ENCODE measurements at regions not wholly inside any gene's neighbourhood (a gene's known extent, or its start where the extent isn't known, plus 50 kb on each side); places are given as distances from the start of the nearest gene placed in this dataset.

DNA sequence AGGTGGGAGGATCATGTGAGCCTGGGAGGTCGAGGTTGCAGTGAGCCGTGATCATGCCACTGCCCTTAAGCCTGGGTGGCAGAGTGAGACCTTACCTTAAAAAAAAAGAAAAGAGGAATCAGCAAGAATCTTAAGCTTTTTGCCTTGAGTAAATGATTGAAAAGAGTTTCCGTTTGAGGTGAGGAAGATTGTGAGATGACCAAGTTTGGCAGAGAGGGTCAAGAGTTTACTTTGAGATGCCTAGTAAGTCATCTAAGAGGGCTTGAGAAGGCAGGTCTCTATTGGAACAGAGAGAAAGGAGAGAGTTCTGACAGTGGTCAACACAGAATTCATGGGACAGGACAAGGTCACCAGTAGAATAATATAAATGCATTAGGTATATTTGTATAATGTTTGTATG is 572.1 kb downstream of the TLE4 start (continued):
- TF ChIP-seq IFI16 (CRISPR knock-in tag; IDR thresholded peaks at IDR 0.05): no peak
- no peak for TF ChIP-seq ZNF785 (CRISPR knock-in tag; IDR thresholded peaks at IDR 0.05)
- TF ChIP-seq, protein P1, sequence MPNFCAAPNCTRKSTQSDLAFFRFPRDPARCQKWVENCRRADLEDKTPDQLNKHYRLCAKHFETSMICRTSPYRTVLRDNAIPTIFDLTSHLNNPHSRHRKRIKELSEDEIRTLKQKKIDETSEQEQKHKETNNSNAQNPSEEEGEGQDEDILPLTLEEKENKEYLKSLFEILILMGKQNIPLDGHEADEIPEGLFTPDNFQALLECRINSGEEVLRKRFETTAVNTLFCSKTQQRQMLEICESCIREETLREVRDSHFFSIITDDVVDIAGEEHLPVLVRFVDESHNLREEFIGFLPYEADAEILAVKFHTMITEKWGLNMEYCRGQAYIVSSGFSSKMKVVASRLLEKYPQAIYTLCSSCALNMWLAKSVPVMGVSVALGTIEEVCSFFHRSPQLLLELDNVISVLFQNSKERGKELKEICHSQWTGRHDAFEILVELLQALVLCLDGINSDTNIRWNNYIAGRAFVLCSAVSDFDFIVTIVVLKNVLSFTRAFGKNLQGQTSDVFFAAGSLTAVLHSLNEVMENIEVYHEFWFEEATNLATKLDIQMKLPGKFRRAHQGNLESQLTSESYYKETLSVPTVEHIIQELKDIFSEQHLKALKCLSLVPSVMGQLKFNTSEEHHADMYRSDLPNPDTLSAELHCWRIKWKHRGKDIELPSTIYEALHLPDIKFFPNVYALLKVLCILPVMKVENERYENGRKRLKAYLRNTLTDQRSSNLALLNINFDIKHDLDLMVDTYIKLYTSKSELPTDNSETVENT (CRISPR knock-in tag; IDR thresholded peaks at IDR 0.05): no peak
- TF ChIP-seq NCOA6 (IDR thresholded peaks at IDR 0.05): no peak
- TF ChIP-seq NR2F6 (CRISPR knock-in tag; IDR thresholded peaks at IDR 0.05): no peak
- no peak for TF ChIP-seq ZNF76 (CRISPR knock-in tag; IDR thresholded peaks at IDR 0.05; ENCODE audit: borderline replicate concordance)
- no peak for TF ChIP-seq SMARCC2 (IDR thresholded peaks at IDR 0.05; ENCODE audit: low read depth)
- no peak for TF ChIP-seq BMI1 (IDR thresholded peaks at IDR 0.05; ENCODE audit: low read length)
- no peak for TF ChIP-seq ZNF507 (tag; conservative IDR thresholded peaks at IDR 0.05)
- TF ChIP-seq, protein P2, sequence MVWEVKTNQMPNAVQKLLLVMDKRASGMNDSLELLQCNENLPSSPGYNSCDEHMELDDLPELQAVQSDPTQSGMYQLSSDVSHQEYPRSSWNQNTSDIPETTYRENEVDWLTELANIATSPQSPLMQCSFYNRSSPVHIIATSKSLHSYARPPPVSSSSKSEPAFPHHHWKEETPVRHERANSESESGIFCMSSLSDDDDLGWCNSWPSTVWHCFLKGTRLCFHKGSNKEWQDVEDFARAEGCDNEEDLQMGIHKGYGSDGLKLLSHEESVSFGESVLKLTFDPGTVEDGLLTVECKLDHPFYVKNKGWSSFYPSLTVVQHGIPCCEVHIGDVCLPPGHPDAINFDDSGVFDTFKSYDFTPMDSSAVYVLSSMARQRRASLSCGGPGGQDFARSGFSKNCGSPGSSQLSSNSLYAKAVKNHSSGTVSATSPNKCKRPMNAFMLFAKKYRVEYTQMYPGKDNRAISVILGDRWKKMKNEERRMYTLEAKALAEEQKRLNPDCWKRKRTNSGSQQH (CRISPR knock-in tag; IDR thresholded peaks at IDR 0.05): no peak
- no peak for TF ChIP-seq SAFB (IDR thresholded peaks at IDR 0.05; ENCODE audit: borderline replicate concordance, low read depth, low read length)
- TF ChIP-seq ZNF445 (CRISPR knock-in tag; IDR thresholded peaks at IDR 0.05; ENCODE audit: low read depth): no peak
- no peak for TF ChIP-seq HDAC3 (IDR thresholded peaks at IDR 0.05; ENCODE audit: borderline replicate concordance, partially characterized antibody)
- TF ChIP-seq TAL1 (IDR thresholded peaks at IDR 0.05): no peak
- no peak for TF ChIP-seq NFXL1 (CRISPR knock-in tag; IDR thresholded peaks at IDR 0.05)
- TF ChIP-seq THRB (CRISPR knock-in tag; conservative IDR thresholded peaks at IDR 0.05): no peak
